Bone marrow (tissue), 2 donors: ENCODE measurements at regions not wholly inside any gene's neighbourhood (a gene's known extent, or its start where the extent isn't known, plus 50 kb on each side); places are given as distances from the start of the nearest gene placed in this dataset.

Experiments used
- DNase-seq, 2 donors: peaks; one replicate each; lab custom pipeline; 2025; lab: John Stamatoyannopoulos, UW

GRCh38 chr1:47630346-47630745 lies 192.5 kb downstream of the FOXD2 start:
- no peak for DNase-seq

GRCh38 chr1:47631411-47631995 lies 193.7 kb downstream of the FOXD2 start:
- no peak for DNase-seq

GRCh38 chr1:47635111-47635510 lies 197.3 kb downstream of the FOXD2 start:
- DNase-seq, result no peak

GRCh38 chr1:47635597-47635996 lies 197.8 kb downstream of the FOXD2 start:
- DNase-seq, result no peak

GRCh38 chr1:47637111-47637685 lies 199.4 kb downstream of the FOXD2 start:
- no peak for DNase-seq

GRCh38 chr1:47638240-47638639 lies 200.4 kb downstream of the FOXD2 start:
- DNase-seq, result no peak

- no peak for DNase-seq
These were observed 200.9 kb downstream of the FOXD2 start for GRCh38 chr1:47638713-47639112.

- no peak for DNase-seq
These were observed 205.7 kb downstream of the FOXD2 start for GRCh38 chr1:47643306-47644211.

- DNase-seq, result no peak
These were observed 206.3 kb downstream of the FOXD2 start for GRCh38 chr1:47644212-47644573.

GRCh38 chr1:47645151-47645550 lies 207.3 kb downstream of the FOXD2 start:
- DNase-seq, result no peak

- DNase-seq, result no peak
These were observed 208.8 kb downstream of the FOXD2 start for GRCh38 chr1:47646676-47647075.

GRCh38 chr1:47647327-47647845 lies 209.5 kb downstream of the FOXD2 start:
- no peak for DNase-seq

GRCh38 chr1:47650205-47650604 lies 212.4 kb downstream of the FOXD2 start:
- DNase-seq, result no peak

- no peak for DNase-seq
These were observed 212.8 kb downstream of the FOXD2 start for GRCh38 chr1:47650611-47651010.

- DNase-seq, result no peak
These were observed 213.7 kb downstream of the FOXD2 start for GRCh38 chr1:47651311-47652089.

GRCh38 chr1:47655521-47656300 lies 217.9 kb downstream of the FOXD2 start:
- DNase-seq, result no peak

- DNase-seq, result no peak
These were observed 219.2 kb downstream of the FOXD2 start for GRCh38 chr1:47656719-47657685.

GRCh38 chr1:47658161-47658920 lies 220.5 kb downstream of the FOXD2 start:
- DNase-seq, result no peak

- DNase-seq, result no peak
These were observed 221.3 kb downstream of the FOXD2 start for GRCh38 chr1:47659146-47659545.
